OCI-LY7 (cell line): ENCODE measurements at regions not wholly inside any gene's neighbourhood (a gene's known extent, or its start where the extent isn't known, plus 50 kb on each side); places are given as distances from the start of the nearest gene placed in this dataset.

Experiments used
- CTCF ChIP-seq: fragments of 200-600 bp; sonication (generic); conservative IDR thresholded peaks from 2 replicates; pipeline ENCODE4 v1.5.1; 2014; ENCODE audit warnings: mild to moderate bottlenecking, antibody characterized with exemption, low read length, moderate library complexity, mixed read lengths
- EZH2phosphoT487 ChIP-seq: fragments of 200-600 bp; sonication (generic); IDR thresholded peaks from 2 replicates; pipeline ENCODE4 v1.6.1; 2018; ENCODE audit warnings: low read depth, borderline replicate concordance, mild to moderate bottlenecking, mixed run types, antibody characterized with exemption, low read length, moderate library complexity, mixed read lengths

- TF ChIP-seq CTCF (no peak), EZH2phosphoT487 (no peak)
Measured at GRCh38 chr14:62629176-62629725, 416.0 kb downstream of the KCNH5 start.
